ENCODE measurements at regions not wholly inside any gene's neighbourhood (a gene's known extent, or its start where the extent isn't known, plus 50 kb on each side); places are given as distances from the start of the nearest gene placed in this dataset.

DNA sequence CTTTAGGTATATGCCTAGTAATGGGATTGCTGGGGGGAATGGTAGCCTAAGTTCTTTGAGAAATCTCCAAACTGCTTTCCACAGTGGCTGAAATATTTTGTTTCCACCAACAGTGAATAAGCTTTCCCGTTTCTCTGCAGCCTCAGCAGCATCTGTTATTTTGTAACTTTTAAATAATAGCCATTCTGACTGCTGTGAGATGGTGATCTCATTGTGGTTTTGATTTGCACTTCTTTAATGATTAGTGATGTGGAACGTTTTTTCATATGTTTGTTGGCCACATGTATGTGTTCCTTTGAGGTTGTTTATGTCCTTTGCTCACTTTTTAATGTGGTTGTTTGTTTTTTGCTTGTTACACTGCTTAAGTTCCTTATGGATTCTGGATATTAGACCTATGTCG is 237.4 kb downstream of the CENPF start:
- H3K9me3 ChIP-seq, result no peaks in the 10 kb centered on the region
- no peak overlapping the region for H3K4me3 ChIP-seq
- no peak for DNase-seq
- no peaks in the 10 kb centered on the region for H3K36me3 ChIP-seq
- WGBS, 5 donors, result 54 to 67% (median 58%) methylated on average over 3 of the region's 3 CpGs
- H3K27ac ChIP-seq, result no peak overlapping the region
- TF ChIP-seq POLR2AphosphoS5 (IDR thresholded peaks at IDR 0.05) (no peak), EP300 (IDR thresholded peaks at IDR 0.05) (no peak), CTCF (IDR thresholded peaks at IDR 0.05) (no peak), POLR2A (IDR thresholded peaks at IDR 0.05) (no peak)
- no peaks in the 10 kb centered on the region for H3K4me1 ChIP-seq
- no peaks in the 10 kb centered on the region for H3K27me3 ChIP-seq
- intact Hi-C loops (cut with DNase I; ENCODE audit: low total_unique reads), result no loop called here

DNA sequence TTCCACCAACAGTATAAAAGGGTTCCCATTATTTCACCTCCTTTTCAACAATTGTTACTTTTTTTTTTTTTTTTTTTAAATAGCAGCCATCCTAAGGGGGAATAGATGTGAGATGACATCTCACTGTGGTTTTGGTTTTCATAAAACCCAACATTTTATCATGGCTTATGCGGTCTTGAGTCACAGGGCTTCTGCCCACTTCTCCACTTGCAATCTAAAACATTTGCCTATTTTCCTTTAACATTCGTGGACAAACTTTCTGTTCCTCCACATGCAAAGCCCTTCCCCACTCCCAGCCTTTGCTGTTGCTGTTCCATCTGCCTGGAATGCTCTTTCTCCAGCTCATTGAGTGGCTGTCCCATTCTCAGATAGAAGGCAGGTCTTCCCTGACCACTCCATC is 239.7 kb upstream of the KCNK2 start:
- Histone ChIP-seq H3K27ac (no peak overlapping the region), H3K4me3 (no peak overlapping the region), H3K9me3 (no peaks in the 10 kb centered on the region), H3K36me3 (no peaks in the 10 kb centered on the region), H3K27me3 (no peaks in the 10 kb centered on the region), H3K4me1 (no peaks in the 10 kb centered on the region)
- WGBS, 5 donors, result 85 to 90% (median 86%) methylated on average over 2 of the region's 2 CpGs
- intact Hi-C loops (cut with DNase I; ENCODE audit: low total_unique reads), result no loop called here
- TF ChIP-seq POLR2A (IDR thresholded peaks at IDR 0.05), result no peak
- TF ChIP-seq POLR2AphosphoS5 (IDR thresholded peaks at IDR 0.05), result no peak
- TF ChIP-seq EP300 (IDR thresholded peaks at IDR 0.05), result no peak
- no peak for TF ChIP-seq CTCF (IDR thresholded peaks at IDR 0.05)
- no peak for DNase-seq

- H3K36me3 ChIP-seq, result no peaks in the 10 kb centered on the region
- H3K27ac ChIP-seq, result no peak overlapping the region
- no peaks in the 10 kb centered on the region for H3K27me3 ChIP-seq
- no peaks in the 10 kb centered on the region for H3K4me1 ChIP-seq
- intact Hi-C loops (cut with DNase I; ENCODE audit: low total_unique reads), result no loop called here
- no peaks in the 10 kb centered on the region for H3K9me3 ChIP-seq
- H3K4me3 ChIP-seq, result no peak overlapping the region
- no peak for DNase-seq
- TF ChIP-seq EP300 (IDR thresholded peaks at IDR 0.05) (no peak), CTCF (IDR thresholded peaks at IDR 0.05) (no peak), POLR2AphosphoS5 (IDR thresholded peaks at IDR 0.05) (no peak), POLR2A (IDR thresholded peaks at IDR 0.05) (no peak)
These were observed 239.3 kb upstream of the KCNK2 start for GRCh38 chr1:214843281-214843680.

- H3K9me3 ChIP-seq, result no peaks in the 10 kb centered on the region
- H3K36me3 ChIP-seq, result no peaks in the 10 kb centered on the region
- intact Hi-C loops (cut with DNase I; ENCODE audit: low total_unique reads), result no loop called here
- 55 to 70% (median 65%) methylated on average over 4 of the region's 4 CpGs for WGBS, 5 donors
- no peak overlapping the region for H3K4me3 ChIP-seq
- no peak overlapping the region for H3K27ac ChIP-seq
- TF ChIP-seq EP300 (IDR thresholded peaks at IDR 0.05), result no peak
- no peak for TF ChIP-seq CTCF (IDR thresholded peaks at IDR 0.05)
- TF ChIP-seq POLR2AphosphoS5 (IDR thresholded peaks at IDR 0.05), result no peak
- TF ChIP-seq POLR2A (IDR thresholded peaks at IDR 0.05), result no peak
- no peaks in the 10 kb centered on the region for H3K4me1 ChIP-seq
- DNase-seq, result no peak
- no peaks in the 10 kb centered on the region for H3K27me3 ChIP-seq
These were observed 238.2 kb upstream of the KCNK2 start for GRCh38 chr1:214844319-214844718.
